ENCODE measurements at regions not wholly inside any gene's neighbourhood (a gene's known extent, or its start where the extent isn't known, plus 50 kb on each side); places are given as distances from the start of the nearest gene placed in this dataset.

DNA sequence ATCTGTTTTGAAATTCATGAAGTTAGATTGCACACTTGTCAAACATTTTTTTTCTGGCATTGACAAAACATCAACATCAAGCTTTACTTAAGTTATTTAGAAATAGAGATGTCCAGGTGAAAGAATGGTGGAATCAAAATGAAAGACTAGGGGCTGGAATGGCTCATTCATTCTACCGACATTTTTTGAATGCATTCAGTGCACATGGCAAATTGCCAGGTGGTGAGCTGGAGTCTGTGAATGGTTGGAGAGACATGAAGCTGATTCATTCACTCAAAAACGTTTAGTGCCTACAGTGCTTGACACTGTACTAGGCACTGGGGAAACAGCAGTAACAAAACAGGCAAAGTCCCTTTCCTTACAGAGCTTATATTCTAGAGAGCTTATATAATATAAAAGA, 292.4 kb downstream of the PPP1R2C start:
- H3K27ac ChIP-seq: no peak overlapping the region
- no peak for TF ChIP-seq POLR2A (IDR thresholded peaks at IDR 0.05)
- no peaks in the 10 kb centered on the region for H3K4me1 ChIP-seq (ENCODE audit: insufficient read depth)
- intact Hi-C loops (cut with DNase I): no loop called here
- no peaks in the 10 kb centered on the region for H3K27me3 ChIP-seq
- no peak overlapping the region for H3K4me3 ChIP-seq
- 22 to 29% (median 27%) methylated on average over 2 of the region's 2 CpGs for WGBS, 3 donors
- no peaks in the 10 kb centered on the region for H3K9me3 ChIP-seq
- H3K36me3 ChIP-seq: no peaks in the 10 kb centered on the region
- DNase-seq: no peak

DNA sequence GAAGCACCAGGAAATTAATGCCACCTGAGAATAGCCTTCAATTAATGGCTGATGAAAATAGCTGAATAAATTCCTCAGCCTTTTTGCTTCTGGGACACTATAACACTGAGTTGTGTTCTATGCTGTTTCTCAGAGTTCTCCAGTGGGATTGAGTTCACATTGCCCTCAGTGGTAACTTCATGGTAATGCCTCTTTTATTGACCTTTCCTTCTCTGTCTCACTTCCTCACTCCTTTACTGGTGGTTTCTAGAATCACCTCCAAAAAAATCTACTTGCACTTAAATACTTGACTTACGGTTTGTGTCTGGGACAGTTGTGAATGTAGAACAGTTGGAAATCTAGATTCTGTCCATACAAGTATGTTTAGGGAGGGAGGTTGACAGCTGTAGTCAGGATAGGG, 293.7 kb downstream of the PPP1R2C start:
- Histone ChIP-seq H3K27me3 (no peaks in the 10 kb centered on the region), H3K27ac (no peak overlapping the region), H3K4me3 (no peak overlapping the region), H3K36me3 (no peaks in the 10 kb centered on the region), H3K4me1 (ENCODE audit: insufficient read depth) (no peaks in the 10 kb centered on the region), H3K9me3 (no peaks in the 10 kb centered on the region)
- WGBS, 3 donors: 90 to 93% (median 90%) methylated on average over 1 of the region's 1 CpG
- DNase-seq: no peak
- TF ChIP-seq POLR2A (IDR thresholded peaks at IDR 0.05): no peak
- intact Hi-C loops (cut with DNase I): no loop called here

- H3K4me3 ChIP-seq: no peak overlapping the region
- no peaks in the 10 kb centered on the region for H3K36me3 ChIP-seq
- DNase-seq: no peak
- WGBS, 3 donors: 55 to 71% (median 59%) methylated on average over 1 of the region's 1 CpG
- TF ChIP-seq EP300 (IDR thresholded peaks at IDR 0.05): no peak
- TF ChIP-seq, protein P1, sequence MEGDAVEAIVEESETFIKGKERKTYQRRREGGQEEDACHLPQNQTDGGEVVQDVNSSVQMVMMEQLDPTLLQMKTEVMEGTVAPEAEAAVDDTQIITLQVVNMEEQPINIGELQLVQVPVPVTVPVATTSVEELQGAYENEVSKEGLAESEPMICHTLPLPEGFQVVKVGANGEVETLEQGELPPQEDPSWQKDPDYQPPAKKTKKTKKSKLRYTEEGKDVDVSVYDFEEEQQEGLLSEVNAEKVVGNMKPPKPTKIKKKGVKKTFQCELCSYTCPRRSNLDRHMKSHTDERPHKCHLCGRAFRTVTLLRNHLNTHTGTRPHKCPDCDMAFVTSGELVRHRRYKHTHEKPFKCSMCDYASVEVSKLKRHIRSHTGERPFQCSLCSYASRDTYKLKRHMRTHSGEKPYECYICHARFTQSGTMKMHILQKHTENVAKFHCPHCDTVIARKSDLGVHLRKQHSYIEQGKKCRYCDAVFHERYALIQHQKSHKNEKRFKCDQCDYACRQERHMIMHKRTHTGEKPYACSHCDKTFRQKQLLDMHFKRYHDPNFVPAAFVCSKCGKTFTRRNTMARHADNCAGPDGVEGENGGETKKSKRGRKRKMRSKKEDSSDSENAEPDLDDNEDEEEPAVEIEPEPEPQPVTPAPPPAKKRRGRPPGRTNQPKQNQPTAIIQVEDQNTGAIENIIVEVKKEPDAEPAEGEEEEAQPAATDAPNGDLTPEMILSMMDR (IDR thresholded peaks at IDR 0.05): no peak
- no peak for TF ChIP-seq POLR2A (IDR thresholded peaks at IDR 0.05)
- intact Hi-C loops (cut with DNase I): no loop called here
- no peaks in the 10 kb centered on the region for H3K27me3 ChIP-seq
- H3K27ac ChIP-seq: no peak overlapping the region
- H3K4me1 ChIP-seq (ENCODE audit: insufficient read depth): no peaks in the 10 kb centered on the region
- H3K9me3 ChIP-seq: no peaks in the 10 kb centered on the region
Observed at GRCh38 chrX:42477396-42477795, 300.6 kb downstream of the PPP1R2C start.

DNA sequence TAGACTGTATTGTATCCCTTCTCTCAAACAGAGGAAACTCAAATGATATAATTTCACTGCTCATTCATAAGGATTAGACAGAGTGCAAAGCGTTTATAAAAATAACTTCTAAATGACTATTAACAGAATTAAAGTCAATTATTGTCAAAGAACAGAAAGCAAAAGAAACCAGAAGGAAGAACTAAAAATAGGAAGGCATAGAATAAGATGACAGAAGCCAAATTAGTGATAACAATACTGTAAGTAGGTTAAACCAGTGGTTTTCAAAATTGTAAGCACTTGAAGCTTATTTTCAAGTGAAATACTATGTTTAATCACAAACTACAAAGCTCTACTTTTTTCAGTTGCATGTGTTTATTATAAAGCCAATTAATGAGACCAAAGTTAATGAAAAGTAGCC, 305.2 kb downstream of the PPP1R2C start:
- H3K4me3 ChIP-seq: no peak overlapping the region
- DNase-seq: no peak
- intact Hi-C loops (cut with DNase I): no loop called here
- TF ChIP-seq, protein P1 (IDR thresholded peaks at IDR 0.05): no peak
- no peak for TF ChIP-seq POLR2A (IDR thresholded peaks at IDR 0.05)
- no peaks in the 10 kb centered on the region for H3K27me3 ChIP-seq
- no peaks in the 10 kb centered on the region for H3K9me3 ChIP-seq
- WGBS, 3 donors: 53 to 58% (median 56%) methylated on average over 1 of the region's 1 CpG
- H3K27ac ChIP-seq: no peak overlapping the region
- H3K4me1 ChIP-seq (ENCODE audit: insufficient read depth): no peaks in the 10 kb centered on the region
- H3K36me3 ChIP-seq: no peaks in the 10 kb centered on the region

DNA sequence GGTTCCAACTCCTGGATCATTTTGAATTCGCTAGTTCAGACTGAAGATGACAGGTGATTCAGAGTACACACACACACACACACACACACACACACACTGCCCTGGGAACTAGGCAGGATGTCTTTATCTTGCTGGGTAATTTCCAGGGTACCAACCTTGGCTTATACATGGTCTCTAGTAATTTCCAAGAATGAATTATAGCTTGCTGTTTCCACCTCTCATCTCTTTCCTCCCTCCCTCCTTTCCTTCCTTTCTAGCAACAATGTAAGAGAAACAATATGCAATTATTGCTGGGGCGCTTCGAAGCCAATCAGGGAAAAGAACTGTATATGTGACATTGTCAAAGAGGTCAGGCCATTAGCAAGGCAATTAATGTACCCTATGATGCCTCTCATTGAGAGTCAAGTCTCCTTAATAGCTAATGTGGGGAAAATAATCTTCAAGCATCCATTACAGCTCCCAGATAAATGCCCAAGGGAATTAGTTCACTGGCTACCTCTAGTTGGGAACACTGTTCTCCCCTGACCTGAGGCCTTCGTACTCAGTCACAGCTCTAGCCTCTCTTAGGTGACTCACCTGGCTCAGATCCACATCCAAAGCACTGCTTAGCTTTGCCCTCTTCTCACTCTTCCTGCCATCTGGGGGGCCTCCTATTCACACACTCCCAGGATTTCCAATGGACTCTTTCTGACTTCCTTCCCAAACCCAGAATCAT, 311.5 kb downstream of the PPP1R2C start:
- no peaks in the 10 kb centered on the region for H3K9me3 ChIP-seq
- 70 to 78% (median 71%) methylated on average over 4 of the region's 4 CpGs for WGBS, 3 donors
- no peaks in the 10 kb centered on the region for H3K27me3 ChIP-seq
- TF ChIP-seq EP300 (IDR thresholded peaks at IDR 0.05): no peak
- no peak for DNase-seq
- no peak overlapping the region for H3K4me3 ChIP-seq
- no peaks in the 10 kb centered on the region for H3K4me1 ChIP-seq (ENCODE audit: insufficient read depth)
- H3K27ac ChIP-seq: no peak overlapping the region
- intact Hi-C loops (cut with DNase I): no loop called here
- no peaks in the 10 kb centered on the region for H3K36me3 ChIP-seq

GRCh38 chrX:42465821-42466220, 312.1 kb downstream of the PPP1R2C start:
- Histone ChIP-seq H3K27ac (no peak overlapping the region), H3K27me3 (no peaks in the 10 kb centered on the region), H3K4me1 (ENCODE audit: insufficient read depth) (no peaks in the 10 kb centered on the region), H3K4me3 (no peak overlapping the region), H3K9me3 (no peaks in the 10 kb centered on the region), H3K36me3 (no peaks in the 10 kb centered on the region)
- no peak for TF ChIP-seq EP300 (IDR thresholded peaks at IDR 0.05)
- intact Hi-C loops (cut with DNase I): no loop called here
- DNase-seq: no peak
- 18 to 31% (median 27%) methylated on average over 1 of the region's 1 CpG for WGBS, 3 donors
